SKM-1 treated with dmso at 0.1 percent for 144 hours (cell line): ENCODE measurements at regions not wholly inside any gene's neighbourhood (a gene's known extent, or its start where the extent isn't known, plus 50 kb on each side); places are given as distances from the start of the nearest gene placed in this dataset.

Experiments used
- DNase-seq: peaks from one replicate; lab custom pipeline; 2025; ENCODE audit not compliant: unreplicated experiment; lab: John Stamatoyannopoulos, UW

GRCh38 chr2:211061612-211062296 is 505.4 kb downstream of the CPS1 start:
- DNase-seq = no peak

GRCh38 chr2:211062297-211062612 is 505.9 kb downstream of the CPS1 start:
- no peak for DNase-seq

DNA sequence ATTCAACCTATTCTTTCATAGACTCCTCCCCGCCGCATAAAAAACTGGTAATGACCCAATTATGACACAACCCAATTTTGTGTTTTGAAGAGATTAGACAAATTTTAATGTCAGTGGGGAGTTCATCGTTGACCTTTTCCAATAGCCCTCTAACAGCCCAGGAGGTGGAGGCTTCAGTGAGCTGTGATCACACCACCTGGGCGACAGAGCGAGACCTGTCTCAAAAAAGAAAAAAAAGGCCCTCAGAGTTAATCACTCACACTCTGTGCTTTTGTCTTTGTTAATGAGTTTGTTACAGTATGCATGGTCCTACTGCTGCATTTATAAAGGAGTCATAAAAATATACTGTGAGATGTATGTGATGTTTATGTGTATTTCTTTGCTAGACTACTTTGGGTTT is 510.6 kb downstream of the CPS1 start:
- no peak for DNase-seq

DNA sequence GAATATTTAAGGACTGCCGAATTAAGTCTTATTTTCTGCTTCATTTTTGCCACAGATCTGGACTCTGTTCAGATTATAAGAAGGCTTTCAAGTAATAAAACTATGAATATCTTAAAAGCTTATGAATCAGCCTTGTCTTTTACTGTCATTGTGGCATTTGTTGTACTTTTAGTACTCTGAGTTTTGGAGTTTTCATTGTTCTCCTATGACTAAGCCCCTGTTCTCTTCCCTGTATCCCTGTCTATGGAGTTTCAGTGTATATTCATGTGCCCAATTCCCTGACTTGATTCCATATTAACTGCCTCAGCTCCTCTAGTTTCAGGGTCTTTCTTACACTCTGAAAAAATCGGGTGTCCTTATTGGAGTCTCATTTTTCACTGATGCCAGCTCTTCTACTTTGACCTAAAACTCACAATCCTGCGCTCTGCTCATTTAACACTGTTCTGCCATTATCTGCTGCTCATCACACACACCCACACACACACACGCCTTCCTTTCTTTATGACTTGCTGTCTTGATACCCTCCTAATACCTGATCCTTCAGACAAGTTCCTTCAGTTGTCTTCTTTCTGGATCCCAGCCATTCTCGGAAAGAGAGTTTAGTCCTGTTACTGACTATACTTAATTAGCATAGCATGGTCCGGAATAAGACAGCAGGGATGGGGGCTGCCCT is 511.8 kb downstream of the CPS1 start:
- DNase-seq = no peak

- DNase-seq = no peak
Measured at GRCh38 chr2:211070547-211070946, 514.1 kb downstream of the CPS1 start.

GRCh38 chr2:211077216-211077767 is 520.9 kb downstream of the CPS1 start:
- DNase-seq = peak; percentile 54

GRCh38 chr2:211084352-211084751 is 528.0 kb downstream of the CPS1 start:
- DNase-seq = no peak

GRCh38 chr2:211085056-211085680 is 528.8 kb downstream of the CPS1 start:
- DNase-seq = no peak

DNA sequence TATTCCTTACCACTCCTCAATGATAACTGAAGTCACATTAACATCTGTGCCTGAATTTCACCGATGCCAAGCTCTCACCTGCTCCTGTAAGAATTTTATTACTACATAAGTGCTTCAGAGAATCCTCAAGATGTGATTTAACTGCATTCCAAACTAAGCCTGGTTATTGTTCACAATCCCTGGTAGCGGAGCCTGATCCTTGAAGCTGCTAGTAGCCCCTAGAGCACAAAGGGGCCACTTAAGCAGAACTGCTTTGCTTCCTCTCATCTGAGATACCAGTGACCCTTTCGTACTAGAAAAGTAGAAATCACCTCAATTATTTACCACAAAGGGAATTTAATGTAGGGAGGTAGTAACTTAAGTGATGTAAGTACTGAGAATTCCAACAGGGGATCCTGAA is 529.6 kb downstream of the CPS1 start:
- no peak for DNase-seq

GRCh38 chr2:211089127-211089526 is 532.7 kb downstream of the CPS1 start:
- DNase-seq = no peak

DNA sequence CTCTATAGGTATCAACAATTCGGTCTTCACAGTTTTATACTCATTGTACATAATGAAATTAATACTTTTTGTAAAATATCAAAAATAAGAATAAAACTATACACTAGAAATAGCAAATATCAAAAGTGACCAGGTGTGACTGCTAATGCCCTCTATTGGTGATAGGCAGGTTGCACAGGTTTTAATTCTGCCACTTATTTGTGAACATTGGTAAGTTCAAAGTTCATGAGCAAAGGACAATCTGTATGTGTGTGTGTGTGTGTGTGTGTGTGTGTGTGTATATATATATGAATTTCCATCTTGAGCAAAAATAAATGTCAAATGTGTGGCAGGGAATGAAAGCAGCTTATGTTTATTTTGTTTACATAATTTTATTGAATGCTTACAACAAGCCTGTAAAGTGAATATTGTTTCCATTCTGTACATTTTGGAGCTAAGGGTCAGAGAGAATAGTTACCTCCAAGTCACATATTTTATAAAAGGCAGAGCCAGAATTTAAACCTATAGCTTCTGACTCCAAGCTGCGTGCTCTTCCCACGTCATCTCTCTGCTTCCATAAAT is 537.4 kb downstream of the CPS1 start:
- DNase-seq = peak; percentile 5

GRCh38 chr2:211103989-211104388 is 547.6 kb downstream of the CPS1 start:
- DNase-seq = no peak

DNA sequence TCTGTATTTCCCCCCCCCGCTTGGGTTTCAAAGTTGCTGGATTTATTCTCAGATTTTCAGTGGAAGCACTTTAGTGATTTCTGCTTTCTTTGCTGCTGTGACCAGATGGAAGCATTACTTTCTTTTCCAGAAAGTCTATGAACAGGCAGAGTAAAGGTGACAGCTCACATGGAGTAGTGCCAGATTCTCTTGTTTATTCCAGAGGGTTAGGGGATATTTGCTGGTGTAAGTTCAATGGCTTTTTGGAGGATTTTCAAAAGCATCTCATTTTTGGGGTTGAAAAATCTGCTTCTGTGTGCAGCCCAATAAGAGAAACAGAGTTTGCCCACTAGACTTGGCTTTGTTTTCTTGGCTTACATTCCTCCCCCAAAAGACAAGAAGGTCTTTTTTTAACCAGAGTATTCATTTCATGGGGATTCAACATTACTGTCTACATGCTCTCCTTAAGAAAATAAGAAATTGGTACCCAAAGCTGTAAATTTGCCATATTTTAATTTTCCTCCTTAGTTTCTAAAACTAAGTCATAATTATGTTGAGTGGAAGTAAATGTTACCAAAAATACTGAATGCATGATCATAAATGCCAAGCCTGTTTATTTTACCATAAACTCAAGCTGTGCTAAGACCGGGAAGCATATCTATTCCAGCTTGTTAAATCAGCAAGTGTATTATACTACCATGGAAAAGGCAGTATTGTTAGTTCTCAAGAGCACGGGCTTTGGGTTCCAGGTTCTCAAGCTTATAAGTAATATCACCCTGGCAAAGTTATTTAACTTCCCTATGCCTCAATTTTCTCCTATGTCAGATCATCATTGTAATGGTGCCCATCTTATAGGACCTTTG is 557.2 kb downstream of the CPS1 start:
- no peak for DNase-seq

DNA sequence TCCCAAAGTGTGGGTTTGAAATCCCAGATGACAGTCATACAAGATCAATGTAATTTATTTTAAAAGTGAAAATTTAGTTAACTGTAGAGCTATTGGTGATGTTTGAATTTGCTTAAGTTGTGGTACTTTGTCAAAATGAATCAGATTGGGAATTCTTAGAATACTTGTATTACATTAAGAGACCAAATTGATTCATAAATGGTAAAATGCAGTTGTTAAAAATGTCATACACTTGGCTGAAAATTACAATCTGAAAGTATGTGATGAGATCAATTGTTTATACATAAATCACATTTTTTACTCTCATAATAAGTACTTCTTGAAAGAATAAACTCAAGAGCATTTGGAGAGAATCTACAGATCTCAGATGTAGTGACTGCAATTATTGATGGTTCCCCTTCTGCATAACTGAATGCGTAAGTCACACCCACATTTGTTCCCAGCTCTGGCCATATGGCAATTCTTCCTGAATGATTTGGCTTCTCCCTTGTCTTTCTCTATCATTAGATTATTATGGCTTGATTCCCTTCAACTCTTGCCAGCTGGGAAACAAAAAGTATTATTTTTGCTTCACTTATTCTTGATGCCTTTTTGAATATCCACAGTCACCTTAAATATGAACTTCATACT is 558.5 kb downstream of the CPS1 start:
- DNase-seq = no peak

DNA sequence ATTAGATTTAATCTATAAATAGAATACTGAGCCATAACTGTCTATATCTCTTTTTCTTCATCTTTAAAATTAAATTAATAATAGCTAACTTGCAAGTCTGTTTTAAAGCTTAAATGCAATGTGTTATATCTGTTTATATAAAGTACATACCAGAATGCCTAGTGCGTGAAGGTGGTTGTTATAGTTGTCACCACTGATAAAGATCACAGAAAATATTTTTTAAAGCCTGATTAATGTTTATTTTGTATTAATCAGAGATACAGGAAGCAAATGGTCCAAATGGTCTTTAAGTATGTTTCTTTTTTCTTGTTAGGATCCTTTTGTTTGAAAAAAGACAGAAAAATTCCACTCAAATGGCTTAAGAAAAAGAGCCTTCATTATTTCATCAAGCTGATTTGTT is 560.6 kb downstream of the CPS1 start:
- DNase-seq = no peak

DNA sequence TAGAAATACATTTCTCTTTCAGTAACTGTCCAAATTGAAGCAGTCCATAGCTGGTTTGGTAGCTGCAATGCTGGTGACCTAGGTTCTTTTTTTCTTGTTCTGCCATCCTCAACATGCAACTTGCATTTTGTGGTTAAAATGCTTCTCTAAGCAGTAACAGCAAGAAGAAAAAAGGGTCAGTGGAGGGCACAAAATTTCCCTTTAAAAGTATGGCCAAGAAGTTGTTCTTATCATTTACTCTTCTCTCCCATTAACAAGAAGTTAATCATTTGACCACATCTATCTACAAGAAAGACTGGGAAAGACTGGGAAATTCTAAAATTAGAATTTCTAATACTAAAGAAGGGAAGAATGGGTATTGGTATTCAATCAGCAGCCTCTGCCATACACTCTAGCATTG is 569.9 kb downstream of the CPS1 start:
- DNase-seq = no peak

- DNase-seq = no peak
Measured at GRCh38 chr2:211127501-211127900, 571.1 kb downstream of the CPS1 start.

DNA sequence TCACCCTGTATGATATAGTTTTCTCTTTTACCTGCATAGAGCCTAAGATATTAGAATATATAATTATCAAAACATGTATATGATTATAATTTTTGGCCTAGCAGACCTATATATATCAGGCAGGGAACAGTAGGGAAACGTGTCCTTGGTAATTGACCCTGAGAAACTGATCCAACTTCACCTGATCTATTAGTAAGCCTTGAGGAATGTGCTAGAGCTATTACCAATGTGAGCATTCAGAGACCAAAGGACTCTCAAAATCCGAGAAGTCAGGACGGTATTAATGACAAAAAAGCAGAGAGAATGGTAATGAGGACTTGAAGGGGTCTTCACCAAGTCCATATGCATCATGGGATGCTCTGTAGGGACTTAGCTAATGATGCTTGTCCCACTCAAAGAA is 571.9 kb downstream of the CPS1 start:
- DNase-seq = no peak

GRCh38 chr2:211129798-211130197 is 573.4 kb downstream of the CPS1 start:
- DNase-seq = no peak

- no peak for DNase-seq
Measured at GRCh38 chr2:211132046-211132445, 575.6 kb downstream of the CPS1 start.

GRCh38 chr2:211132573-211132972 is 576.2 kb downstream of the CPS1 start:
- no peak for DNase-seq
